MM.1S (cell line): ENCODE measurements at regions not wholly inside any gene's neighbourhood (a gene's known extent, or its start where the extent isn't known, plus 50 kb on each side); places are given as distances from the start of the nearest gene placed in this dataset.

Experiments
- DNase-seq: peaks from one replicate; pipeline ENCODE4 v3.0.0-alpha.2; 2015
- H2AFZ ChIP-seq: fragments of 300-600 bp; sonication (generic); 2 replicates; pipeline ENCODE4 v1.6.0; 2016; ENCODE audit warnings: antibody characterized with exemption, low read length
- H3F3A ChIP-seq: fragments of 300-600 bp; sonication (generic); 2 replicates; pipeline ENCODE4 v1.6.1; 2016; ENCODE audit warnings: mild to moderate bottlenecking, antibody characterized with exemption, low read length, moderate library complexity, mixed read lengths; ENCODE audit not compliant: insufficient read depth
- H3K27ac ChIP-seq: fragments of 300-600 bp; sonication (generic); 2 replicates; pipeline ENCODE4 v1.5.1; 2016; ENCODE audit warnings: mild to moderate bottlenecking, low read length
- H3K27me3 ChIP-seq: fragments of 300-600 bp; sonication (generic); replicated peaks from 2 replicates; pipeline ENCODE4 v1.6.0; 2016; ENCODE audit warnings: low read length; ENCODE audit not compliant: insufficient read depth
- H3K36me3 ChIP-seq: fragments of 300-600 bp; sonication (generic); replicated peaks from 2 replicates; pipeline ENCODE4 v1.6.1; 2016; ENCODE audit warnings: mild to moderate bottlenecking, low read length, mixed read lengths; ENCODE audit not compliant: insufficient read depth
- H3K4me1 ChIP-seq: fragments of 300-600 bp; sonication (generic); 2 replicates; pipeline ENCODE4 v1.6.1; 2016; ENCODE audit warnings: low read length, mixed read lengths
- H3K4me2 ChIP-seq: fragments of 300-600 bp; sonication (generic); 2 replicates; pipeline ENCODE4 v1.6.0; 2016; ENCODE audit warnings: low read depth, low read length
- H3K4me3 ChIP-seq: fragments of 300-600 bp; sonication (generic); 2 replicates; pipeline ENCODE4 v1.5.1; 2016; ENCODE audit warnings: low read length, mixed read lengths
- H3K79me2 ChIP-seq: fragments of 300-600 bp; sonication (generic); 2 replicates; pipeline ENCODE4 v1.6.1; 2016; ENCODE audit warnings: mixed run types, low read length, mixed read lengths
- H3K9ac ChIP-seq: fragments of 300-600 bp; sonication (generic); 2 replicates; pipeline ENCODE4 v1.6.1; 2016; ENCODE audit warnings: low read length, mixed read lengths
- H3K9me2 ChIP-seq: fragments of 300-600 bp; sonication (generic); replicated peaks from 2 replicates; pipeline ENCODE4 v1.6.1; 2016; ENCODE audit warnings: mild to moderate bottlenecking, low read length, mixed read lengths; ENCODE audit not compliant: insufficient read depth
- H3K9me3 ChIP-seq: fragments of 300-600 bp; sonication (generic); replicated peaks from 2 replicates; pipeline ENCODE4 v1.6.1; 2016; ENCODE audit warnings: mild to moderate bottlenecking, low read length, mixed read lengths; ENCODE audit not compliant: insufficient read depth
- H4K20me1 ChIP-seq: fragments of 300-600 bp; sonication (generic); 2 replicates; pipeline ENCODE4 v1.6.1; 2016; ENCODE audit warnings: mild to moderate bottlenecking, low read length, moderate library complexity, mixed read lengths; ENCODE audit not compliant: insufficient read depth
- CTCF ChIP-seq: fragments of 300-600 bp; sonication (generic); IDR thresholded peaks from 2 replicates; pipeline ENCODE4 v1.5.1; 2016; ENCODE audit warnings: antibody characterized with exemption, low read length, mixed read lengths
- EZH2 ChIP-seq: fragments of 300-600 bp; sonication (generic); optimal IDR thresholded peaks from 2 replicates; pipeline ENCODE3; 2017; ENCODE audit warnings: low read depth, mild to moderate bottlenecking, antibody characterized with exemption, low read length, mixed read lengths
- EZH2phosphoT487 ChIP-seq: fragments of 300-600 bp; sonication (generic); IDR thresholded peaks from 2 replicates; pipeline ENCODE4 v1.6.1; 2018; ENCODE audit warnings: antibody characterized with exemption, low read length

DNA sequence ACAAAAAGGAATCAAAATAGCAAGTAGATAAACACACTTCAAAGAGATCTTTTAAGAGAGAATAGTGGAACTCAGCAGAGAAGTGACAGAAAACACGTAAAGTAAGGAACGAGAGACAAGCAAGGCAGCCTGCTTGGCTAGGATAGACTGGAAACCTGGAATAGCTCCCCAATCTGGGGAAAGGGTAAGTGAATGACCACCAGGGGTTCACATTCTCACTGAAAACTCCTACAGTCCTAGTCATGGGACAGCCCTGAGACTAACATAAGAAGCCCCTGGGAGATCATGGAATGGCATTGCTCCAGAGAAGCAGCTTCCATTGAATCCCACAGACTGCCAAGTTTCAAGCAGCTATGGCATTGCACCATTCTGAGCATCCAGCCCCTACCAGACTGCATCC lies 363.6 kb upstream of the ARPP21 start:
- H3K9me2 ChIP-seq, result no peaks in the 10 kb centered on the region
- no peak overlapping the region for H3K27ac ChIP-seq
- H3K9ac ChIP-seq, result no peak overlapping the region
- H3F3A ChIP-seq, result no peaks in the 10 kb centered on the region
- H2AFZ ChIP-seq, result no peak overlapping the region
- H3K4me1 ChIP-seq, result no peaks in the 10 kb centered on the region
- H3K9me3 ChIP-seq, result no peaks in the 10 kb centered on the region
- no peaks in the 10 kb centered on the region for H4K20me1 ChIP-seq
- no peaks in the 10 kb centered on the region for H3K27me3 ChIP-seq
- H3K79me2 ChIP-seq, result no peaks in the 10 kb centered on the region
- H3K4me3 ChIP-seq, result no peak overlapping the region
- TF ChIP-seq CTCF (no peak), EZH2 (no peak), EZH2phosphoT487 (no peak)
- no peak overlapping the region for H3K4me2 ChIP-seq
- no peak for DNase-seq
- H3K36me3 ChIP-seq, result no peaks in the 10 kb centered on the region

- TF ChIP-seq EZH2phosphoT487, result no peak
- no peak for TF ChIP-seq EZH2
- no peak for TF ChIP-seq CTCF
- H3K36me3 ChIP-seq, result no peaks in the 10 kb centered on the region
- no peaks in the 10 kb centered on the region for H3K9me2 ChIP-seq
- no peaks in the 10 kb centered on the region for H4K20me1 ChIP-seq
- H3K79me2 ChIP-seq, result no peaks in the 10 kb centered on the region
- no peak overlapping the region for H3K4me2 ChIP-seq
- no peak overlapping the region for H2AFZ ChIP-seq
- no peaks in the 10 kb centered on the region for H3F3A ChIP-seq
- no peak overlapping the region for H3K4me3 ChIP-seq
- no peaks in the 10 kb centered on the region for H3K27me3 ChIP-seq
- no peaks in the 10 kb centered on the region for H3K9me3 ChIP-seq
- H3K27ac ChIP-seq, result no peak overlapping the region
- no peak overlapping the region for H3K9ac ChIP-seq
- H3K4me1 ChIP-seq, result no peaks in the 10 kb centered on the region
- DNase-seq, result no peak
Observed at GRCh38 chr3:35276568-35276967, 362.8 kb upstream of the ARPP21 start.

GRCh38 chr3:35291471-35292236 lies 347.7 kb upstream of the ARPP21 start:
- Histone ChIP-seq H3K36me3 (no peaks in the 10 kb centered on the region), H3K4me1 (no peaks in the 10 kb centered on the region), H3K4me2 (no peak overlapping the region), H3K27ac (no peak overlapping the region), H3K4me3 (no peak overlapping the region), H3K27me3 (no peaks in the 10 kb centered on the region), H4K20me1 (no peaks in the 10 kb centered on the region), H3F3A (no peaks in the 10 kb centered on the region), H3K79me2 (no peaks in the 10 kb centered on the region), H2AFZ (no peak overlapping the region), H3K9me2 (no peaks in the 10 kb centered on the region), H3K9ac (no peak overlapping the region), H3K9me3 (no peaks in the 10 kb centered on the region)
- DNase-seq, result no peak
- TF ChIP-seq CTCF (no peak), EZH2phosphoT487 (no peak), EZH2 (no peak)
